HG03442 (cell line): ENCODE measurements at regions not wholly inside any gene's neighbourhood (a gene's known extent, or its start where the extent isn't known, plus 50 kb on each side); places are given as distances from the start of the nearest gene placed in this dataset.
A peak's percentile ranks its signal among the peaks of the same experiment; 100 is the strongest.

Experiments used
- ATAC-seq: cut with Tn5 transposase; IDR thresholded peaks from one replicate; pipeline ENCODE4 v1.9.1; 2021; ENCODE audit warnings: mild to moderate bottlenecking, moderate library complexity; ENCODE audit not compliant: unreplicated experiment

DNA sequence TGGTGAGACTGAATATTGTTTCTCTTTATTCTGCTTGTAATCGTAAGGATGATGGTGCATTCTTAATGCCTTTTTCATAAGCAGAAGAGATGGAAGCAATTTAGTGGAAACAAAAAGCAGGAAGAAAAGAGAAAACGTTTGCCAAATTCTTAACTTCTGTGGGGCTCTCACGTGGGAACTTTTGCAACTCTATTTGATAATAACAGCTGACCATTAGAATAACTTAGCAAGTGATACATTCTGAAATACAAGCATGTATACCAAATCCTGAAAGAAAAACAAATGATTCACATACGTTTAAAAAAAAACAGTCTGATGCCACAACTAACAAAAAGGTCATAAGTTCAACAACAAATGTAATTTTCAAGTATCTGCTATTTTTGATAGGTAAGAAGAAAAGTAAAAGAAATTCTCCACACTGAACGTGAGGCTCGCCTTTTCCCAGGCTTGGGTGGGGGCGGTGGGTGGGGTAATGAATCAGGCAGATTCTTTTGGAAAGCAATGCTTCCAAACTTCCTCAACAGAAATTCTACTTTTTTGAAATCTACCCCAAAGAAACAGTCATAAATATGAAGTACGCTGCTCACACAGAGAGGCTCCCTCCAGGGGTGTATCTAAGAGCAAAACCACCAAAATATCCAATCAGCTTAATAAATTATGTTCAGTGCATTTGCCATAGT lies 446.2 kb upstream of the MGMT start:
- ATAC-seq: no peak

DNA sequence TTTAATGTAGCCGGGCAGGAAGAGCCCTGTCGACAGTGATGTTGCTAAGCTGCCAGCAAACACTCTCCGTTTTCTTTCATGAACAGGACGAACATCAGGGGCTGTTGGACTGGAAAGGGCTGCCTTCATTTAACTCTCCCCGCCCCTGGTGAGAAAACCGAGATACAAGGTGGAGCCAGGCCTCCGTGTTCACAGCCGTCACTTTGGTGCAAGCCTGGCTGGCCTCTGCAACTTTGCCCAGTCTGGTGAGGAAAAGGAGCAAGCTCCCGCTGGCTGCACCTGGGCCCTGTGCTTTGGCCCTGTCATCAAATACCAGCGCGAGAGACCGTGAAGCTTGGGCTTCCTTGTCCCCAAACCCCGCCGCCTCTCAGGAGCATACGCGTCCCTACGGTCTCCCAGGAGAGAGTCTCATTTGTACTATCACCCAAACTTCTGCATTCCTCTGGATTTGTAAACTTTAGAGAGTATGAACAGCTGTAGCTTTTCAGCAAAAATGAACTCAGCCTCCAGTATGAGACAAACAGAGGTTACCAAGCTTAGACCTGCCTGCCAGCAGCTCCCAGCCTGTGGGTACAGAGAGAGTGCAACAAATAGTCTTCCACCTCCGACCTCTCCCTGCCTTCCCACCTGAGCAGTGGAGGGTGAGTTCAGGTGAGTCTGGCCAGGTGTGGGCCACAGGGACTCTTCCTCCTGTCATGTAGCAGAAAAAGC lies 445.3 kb upstream of the MGMT start:
- ATAC-seq: no peak

DNA sequence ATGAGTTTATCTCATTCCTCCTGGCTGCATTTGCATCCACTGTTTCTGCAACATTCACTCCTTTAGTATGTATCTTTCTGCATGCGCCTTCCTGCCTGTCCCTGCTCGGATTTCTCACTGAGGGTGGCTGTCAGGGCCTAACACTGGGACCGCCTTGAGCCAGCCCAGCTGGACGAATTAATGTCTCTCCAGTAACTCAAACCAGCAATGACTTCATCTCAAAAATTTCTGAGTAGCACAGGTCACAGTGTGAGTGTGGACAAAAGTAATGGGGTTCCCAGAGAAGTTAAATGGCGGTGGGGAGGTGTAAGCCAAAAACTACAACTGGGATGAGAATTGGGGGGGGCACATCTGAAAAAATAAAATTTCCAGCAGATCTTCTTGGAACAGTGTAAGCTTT lies 444.0 kb upstream of the MGMT start:
- ATAC-seq: no peak

DNA sequence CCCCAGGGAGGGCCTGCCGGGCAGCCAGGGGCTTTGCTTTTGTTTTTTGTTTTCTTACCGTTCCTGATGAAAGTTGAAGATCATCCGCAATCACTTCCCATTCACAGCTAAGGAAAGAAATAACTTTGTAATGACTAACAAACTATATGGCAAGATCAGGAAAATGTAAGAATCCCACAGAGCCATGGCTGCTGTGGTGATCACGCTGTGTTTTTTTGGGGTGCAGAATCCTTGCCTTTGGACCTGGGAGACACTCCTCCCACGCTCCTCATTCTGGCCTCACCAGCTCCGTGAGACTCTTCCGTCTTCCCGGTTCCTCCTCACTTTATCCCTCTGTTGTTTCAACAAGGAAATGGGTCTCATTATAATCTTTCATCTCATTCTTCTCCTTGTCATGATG lies 443.0 kb upstream of the MGMT start:
- ATAC-seq: no peak

DNA sequence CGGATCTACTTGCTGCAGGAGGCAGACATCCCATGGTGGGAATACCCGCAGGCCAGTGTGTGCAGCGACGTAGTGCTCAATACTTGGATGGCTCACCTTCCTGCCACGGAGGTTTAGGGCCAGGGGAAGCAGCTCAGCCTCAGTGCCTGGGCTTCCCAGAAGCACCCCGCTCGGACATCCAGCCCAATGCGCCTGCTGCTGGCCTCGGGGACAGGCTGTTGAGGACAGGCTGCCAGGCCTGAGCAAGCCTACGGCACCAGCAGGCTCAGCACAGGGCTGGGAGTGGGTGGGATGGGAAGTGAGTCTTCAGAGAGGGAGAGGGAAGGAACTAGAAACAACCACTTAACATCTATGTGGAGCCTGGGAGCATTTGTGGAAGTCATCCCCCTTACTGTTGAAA lies 441.3 kb upstream of the MGMT start:
- no peak for ATAC-seq

DNA sequence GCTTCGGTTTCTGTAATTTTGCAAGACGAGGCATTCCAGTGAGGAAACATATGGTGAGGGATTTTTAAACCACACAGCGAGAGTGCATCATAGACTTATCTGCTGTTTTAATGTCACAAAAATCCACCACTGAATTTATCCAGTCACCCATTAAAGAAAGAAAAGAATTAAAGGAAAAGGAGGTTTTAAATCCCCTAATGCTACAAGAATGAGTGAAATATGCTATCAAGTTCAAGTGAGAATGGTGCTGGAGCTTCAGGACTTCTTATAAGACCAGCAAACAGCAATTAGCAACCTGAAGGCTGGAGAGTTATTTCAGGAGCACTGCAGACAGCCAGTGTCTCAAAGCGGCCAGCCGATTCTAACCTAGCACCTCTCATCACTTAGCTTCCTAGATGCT lies 439.1 kb upstream of the MGMT start:
- no peak for ATAC-seq

DNA sequence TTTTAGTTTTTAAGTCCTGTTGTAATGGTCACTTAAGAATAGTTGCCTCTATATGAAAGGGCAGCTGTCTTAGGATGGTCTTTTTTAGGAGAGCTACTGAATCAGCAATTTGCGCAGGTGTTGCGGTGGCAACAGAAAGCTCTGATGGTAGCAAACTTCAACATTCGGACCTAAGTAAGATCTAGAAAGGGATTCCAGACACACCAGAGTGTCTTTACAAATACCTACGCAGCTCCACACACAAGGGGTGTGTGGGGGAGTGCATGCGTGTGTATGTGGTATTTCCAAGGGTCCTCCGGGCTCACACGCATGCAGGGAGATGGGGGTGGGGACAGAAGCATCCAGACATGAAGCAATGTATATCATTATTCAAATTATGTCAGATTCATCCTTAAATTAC lies 438.6 kb upstream of the MGMT start:
- no peak for ATAC-seq

DNA sequence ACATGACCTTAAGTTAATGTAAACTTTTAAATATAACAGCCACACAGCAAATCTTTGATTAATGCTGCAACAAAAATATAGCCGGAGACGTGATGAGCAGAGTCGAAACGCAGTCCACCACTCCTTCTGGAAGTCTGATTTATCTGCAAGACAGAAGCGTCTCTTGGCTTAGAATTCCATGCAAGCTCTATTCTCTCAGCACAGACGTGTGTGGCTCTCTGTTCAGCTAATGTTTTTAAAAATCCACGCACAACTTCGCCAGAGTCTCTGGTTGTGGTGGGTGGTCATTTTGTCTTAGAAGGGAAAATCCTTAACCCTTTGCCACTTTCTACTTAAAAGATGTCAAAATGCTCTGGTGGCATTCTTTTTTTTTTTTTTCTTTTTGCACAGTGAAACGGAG lies 438.0 kb upstream of the MGMT start:
- ATAC-seq: no peak

DNA sequence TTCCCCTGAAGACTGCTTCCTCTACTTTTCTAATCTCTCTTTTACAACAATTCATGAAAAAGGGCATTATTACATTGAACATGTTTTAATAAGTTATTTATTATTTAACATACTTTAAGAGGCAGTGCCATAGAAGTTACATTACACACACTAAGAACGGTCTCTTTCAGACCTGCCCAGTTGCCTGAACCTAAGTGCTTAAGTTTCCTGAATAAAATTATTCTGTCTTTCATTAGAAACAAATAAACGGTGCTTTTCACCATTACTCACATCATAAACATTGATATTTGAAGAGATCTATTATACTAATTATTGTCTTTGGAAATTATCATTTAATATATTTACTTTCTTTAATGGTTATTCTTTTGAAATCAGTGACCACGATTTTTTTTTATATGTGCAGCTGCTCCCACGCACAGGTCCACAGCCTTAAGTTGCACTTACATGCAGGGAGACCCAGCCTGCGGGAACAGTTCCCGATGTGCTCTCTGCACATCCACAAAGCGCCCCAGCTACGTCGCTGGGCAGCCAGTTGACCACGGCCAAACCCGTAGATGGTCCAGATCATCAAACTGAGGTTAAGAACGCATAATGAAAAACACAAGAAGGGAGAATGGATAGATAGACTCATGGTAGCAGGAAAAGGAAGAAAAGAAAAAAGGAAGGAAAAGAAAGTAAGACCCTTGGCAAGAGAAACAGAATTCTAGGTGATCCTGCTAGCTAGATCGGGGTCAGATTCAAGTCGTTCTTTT lies 437.0 kb upstream of the MGMT start:
- no peak for ATAC-seq

DNA sequence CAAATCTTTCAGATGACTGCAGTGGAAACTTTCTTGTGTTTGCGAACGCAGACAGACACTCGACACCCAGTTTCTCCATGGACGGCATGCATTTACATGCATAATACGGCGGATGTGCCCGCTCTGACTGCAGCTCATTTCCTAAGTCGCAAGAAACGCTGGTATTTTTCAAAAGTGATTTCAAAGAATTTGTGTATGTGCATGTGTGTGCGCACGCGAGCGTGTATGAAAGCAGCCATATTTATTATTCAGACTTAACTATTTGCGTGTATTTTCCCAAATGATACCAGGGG lies 436.5 kb upstream of the MGMT start:
- no peak for ATAC-seq

DNA sequence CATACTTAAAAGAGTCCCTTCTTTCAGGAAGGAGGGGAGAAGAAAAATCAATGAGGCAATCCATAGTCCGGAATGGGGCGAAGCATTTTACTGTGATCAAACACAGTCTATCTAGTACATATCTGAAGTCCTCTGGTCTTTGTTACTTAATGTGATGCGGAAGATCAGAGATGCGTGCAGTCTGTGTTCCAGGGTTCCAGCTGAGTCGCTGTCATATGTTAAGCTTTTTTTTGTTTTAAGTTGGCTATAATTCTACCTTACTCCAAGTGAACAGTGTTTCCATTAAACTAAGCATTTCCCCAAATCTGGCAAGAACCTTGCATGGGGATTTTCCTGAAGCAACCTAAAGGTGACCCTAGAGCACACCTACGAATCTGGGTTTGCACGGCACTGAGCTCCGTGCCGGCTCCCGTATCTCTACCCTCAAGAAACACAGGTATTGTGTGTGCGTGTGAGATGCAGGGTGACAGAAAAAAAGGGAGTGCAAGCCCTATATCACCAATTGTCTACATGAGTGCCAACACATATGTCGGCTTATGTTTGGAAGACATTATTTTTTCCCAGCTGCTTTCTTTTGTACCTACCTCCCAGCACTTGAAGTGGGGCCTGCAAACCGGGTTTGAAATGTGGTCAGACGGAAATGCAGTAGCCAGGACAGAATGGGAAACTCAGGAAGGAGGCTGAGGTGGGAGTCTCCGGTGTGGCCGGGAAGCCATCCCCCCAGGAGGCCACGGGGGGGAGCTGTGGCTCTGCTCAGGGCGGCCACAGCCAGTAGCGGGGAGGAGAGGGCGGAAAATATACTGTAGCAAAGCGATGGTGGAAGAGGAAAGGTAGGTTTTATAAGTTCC lies 435.8 kb upstream of the MGMT start:
- ATAC-seq: peak; percentile 83

DNA sequence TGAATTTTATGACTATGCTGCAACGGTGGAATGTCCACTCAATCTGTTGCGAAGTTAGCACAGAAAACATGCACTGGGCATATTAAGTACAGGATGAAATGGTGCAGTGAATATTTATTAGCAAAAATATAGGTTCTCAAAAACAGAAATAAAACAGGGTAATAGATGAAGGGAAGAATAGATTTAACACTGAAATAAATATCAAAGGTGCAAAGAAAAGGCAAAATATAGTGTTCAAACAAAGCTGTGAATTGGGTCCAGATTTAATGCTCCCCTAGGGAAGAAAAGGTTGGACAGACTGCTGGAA lies 435.2 kb upstream of the MGMT start:
- ATAC-seq: no peak

DNA sequence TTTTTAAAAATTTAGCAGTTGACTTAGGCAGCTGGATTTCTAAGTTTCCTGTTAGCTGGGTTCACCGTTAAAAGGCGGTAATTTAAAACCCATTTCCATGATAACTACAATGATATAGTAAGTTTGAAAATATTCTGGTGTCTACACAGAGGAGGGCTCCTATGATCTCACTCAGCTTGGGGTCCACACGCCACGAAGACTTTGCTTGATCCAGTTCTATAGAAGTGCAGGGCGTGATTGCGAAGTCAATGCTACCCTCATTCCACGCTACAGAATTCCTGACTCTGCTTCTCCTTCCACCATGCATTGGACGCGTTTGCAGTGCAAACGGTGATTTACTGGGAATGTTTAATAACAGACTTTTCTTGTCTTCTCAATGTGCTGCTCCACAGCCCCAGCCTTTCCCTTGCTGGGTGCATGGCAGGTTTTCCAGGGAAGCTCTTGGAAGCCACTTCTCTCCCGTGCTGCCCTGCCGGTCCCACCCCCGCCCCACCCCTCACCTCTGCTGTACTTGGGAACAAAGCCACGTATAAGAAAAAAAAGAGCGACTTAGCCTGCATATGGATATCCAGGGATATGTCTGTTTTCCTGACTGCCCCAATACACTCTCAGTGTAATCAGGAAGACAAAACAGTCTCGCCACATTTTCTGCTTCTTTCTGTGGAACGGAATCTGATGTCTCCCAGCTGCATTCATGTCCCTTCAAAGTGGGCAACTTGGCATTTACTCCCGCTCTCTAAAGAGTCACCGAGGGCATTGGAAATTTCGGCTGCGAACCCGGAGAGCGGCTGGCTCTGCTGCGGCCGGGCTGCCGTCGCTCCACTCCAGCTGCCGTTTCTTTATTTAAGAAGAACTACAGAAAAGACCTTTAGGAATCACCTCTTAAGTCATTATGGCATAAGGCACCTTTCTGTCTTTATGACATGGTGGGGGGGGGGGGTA lies 434.4 kb upstream of the MGMT start:
- no peak for ATAC-seq

DNA sequence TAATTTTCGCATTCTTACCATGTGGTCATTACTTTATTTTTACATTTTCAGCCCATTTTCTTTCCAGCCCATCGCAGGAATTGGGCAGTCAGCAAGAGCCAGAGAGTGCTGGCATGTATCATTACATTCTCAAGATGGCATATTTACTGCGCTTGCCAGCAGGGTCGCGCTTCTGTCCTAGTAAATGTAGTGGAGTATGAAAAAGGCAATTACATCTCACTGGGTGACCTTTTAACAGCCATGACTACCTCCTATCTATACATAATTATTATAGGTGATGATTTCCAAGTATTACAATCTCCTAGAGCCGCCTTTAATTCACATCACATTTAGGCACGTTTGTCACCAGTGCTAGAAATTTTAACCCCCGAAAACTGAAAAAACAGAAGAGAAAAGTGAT lies 433.7 kb upstream of the MGMT start:
- ATAC-seq: no peak

DNA sequence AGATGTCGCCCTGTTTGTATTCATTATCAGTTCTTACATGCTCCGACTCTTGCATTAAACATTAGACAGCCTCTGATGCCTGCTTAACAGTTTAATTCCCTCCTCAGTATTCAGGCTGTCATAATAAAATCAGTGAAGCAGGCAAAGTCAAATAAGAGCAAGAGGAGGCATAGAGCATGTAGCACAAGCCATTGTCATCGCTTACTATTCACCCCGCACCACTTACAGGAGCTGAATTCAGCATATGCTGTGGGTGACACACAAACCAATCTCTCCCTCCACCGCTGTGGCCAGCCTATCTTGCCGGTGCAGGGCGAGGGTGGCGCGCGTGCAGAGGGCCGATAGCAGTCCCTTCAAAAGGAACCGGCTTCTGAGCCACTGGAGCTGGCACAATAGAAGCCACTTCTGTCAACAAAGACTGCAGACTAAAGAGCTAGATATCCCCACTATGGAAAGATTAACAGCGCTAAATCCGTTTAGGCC lies 433.2 kb upstream of the MGMT start:
- ATAC-seq: no peak

DNA sequence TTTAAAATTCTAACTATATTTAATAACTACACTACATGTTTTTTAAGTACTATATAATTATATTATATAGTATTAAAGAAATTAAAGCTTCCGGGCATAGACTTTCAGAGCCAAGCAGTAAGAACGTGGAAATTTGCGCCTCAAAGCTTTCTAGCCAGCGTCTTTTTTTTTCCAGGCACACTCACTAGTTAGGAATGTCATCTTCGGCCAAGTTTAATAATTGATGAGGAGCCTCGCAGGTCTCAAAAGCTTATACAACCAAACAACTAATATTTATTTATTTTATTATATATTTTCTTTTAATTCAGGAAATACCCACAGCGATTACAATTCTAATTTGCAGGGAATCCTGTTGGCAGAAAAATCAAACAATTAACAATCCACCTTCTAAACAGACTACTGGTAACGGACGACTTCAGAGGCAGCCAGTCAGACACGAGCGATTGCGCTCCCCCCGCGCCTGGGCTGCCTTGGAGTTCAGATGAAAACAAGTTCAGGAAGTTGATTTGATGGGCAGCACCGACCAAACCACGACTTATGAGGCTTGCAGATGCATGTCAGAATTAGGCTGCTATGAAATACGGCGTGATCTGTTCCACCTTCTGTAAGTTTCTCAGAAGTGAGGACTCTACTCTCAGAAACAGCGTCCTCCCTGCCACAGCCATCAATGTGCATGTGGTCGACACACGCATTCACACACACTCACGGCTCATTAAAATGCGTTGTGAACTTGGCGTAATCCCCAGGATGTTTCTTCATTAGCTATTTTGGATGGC lies 431.8 kb upstream of the MGMT start:
- ATAC-seq: no peak

DNA sequence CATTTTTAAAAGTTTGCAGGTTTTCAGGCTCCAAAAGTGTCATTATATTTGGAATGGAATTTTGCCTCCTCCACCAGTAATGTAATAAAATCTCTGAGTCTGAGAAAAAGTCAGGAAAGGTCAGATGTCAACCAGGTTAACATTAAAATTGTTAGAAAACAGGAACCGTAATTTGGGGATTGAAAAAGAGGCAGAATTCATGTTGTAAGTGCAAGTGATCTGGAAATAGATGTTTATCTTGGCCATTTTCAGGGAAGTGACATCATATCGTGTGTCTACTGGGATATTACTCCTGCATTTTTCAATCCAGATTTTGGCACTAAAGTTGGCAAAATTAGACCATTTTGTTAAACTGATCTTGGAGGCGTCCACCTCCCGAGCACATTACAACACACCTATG lies 428.5 kb upstream of the MGMT start:
- ATAC-seq: no peak

DNA sequence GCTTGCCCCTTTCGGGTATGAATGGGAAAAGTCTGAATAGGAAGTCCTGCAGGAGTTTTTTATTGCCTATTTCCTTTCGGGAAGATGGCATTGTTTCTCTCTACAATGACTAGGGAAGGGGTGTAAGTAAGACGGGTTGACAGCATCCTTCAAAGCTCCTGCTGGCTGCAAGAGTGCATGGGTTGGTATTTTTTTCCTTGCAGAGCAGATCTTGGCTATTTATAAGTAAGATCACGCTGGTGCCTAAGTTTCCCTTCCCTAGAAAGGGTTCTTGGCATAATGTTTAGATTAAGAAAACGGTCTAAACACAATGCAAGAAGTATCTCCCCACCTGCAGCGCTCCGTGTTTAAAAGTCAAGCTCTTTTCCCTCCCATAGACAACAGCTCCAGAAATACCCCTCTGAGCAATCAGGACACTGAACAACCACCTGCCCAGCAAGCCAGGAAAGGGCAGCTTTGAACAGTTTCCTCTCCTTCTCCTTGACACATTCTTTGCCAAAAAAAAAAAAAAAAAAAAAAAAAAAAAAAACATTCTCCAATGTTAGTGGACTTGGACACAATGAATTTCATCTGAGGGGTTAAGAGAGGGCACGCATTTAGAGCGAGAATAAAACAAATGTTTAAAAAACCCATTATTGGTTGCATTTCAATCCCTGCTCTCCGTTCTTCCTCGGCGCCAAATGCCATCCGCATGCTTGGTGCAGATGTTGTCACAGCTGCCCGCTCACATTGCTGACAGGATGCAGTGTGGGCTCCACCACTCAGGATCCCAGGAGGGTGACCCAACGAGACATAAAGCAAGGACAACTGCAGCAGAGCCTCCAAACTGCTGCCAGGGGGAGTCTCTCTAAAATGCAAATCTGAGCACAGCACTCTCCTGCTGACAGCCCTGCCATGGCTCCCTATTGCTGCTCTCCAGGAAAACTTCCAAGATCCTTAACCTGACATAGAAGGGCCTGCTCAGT lies 427.4 kb upstream of the MGMT start:
- ATAC-seq: no peak

DNA sequence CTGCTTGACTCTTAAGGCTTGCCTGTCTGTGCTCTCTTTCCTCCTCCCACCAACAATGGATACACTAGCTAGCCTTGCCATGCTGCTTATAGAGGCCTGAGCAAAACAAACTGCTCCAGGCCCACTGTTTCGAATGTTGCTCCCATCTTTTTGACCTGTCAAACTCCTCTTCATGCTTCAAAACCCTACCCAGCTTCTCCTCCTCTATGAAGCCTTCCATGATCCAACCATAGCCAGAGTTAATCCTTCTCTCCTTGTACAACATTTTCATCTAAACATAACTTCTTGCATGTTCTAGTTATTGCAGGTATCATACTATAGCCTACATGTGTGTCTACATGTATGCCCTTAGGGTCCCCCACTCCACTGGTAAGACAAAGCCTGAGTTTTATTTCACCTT lies 426.7 kb upstream of the MGMT start:
- ATAC-seq: no peak
